ENCODE measurements at regions not wholly inside any gene's neighbourhood (a gene's known extent, or its start where the extent isn't known, plus 50 kb on each side); places are given as distances from the start of the nearest gene placed in this dataset.

GRCh38 chr18:57991552-57991951 lies 52.5 kb upstream of the NEDD4L start:
- no peak for DNase-seq (ENCODE audit: low read depth in 2 of 3, low spot score in 1 of 3)

GRCh38 chr18:57989536-57989935 lies 54.5 kb upstream of the NEDD4L start:
- DNase-seq (ENCODE audit: low read depth in 2 of 3, low spot score in 1 of 3), result no peak

GRCh38 chr18:57984490-57985115 lies 59.4 kb upstream of the NEDD4L start:
- DNase-seq (ENCODE audit: low read depth in 2 of 3, low spot score in 1 of 3), result no peak

GRCh38 chr18:57983965-57984364 lies 60.1 kb upstream of the NEDD4L start:
- no peak for DNase-seq (ENCODE audit: low read depth in 2 of 3, low spot score in 1 of 3)

- DNase-seq (ENCODE audit: low read depth in 2 of 3, low spot score in 1 of 3), result no peak
Observed at GRCh38 chr18:57983472-57983871, 60.6 kb upstream of the NEDD4L start.

GRCh38 chr18:57982372-57983021 lies 61.5 kb upstream of the NEDD4L start:
- no peak for DNase-seq (ENCODE audit: low read depth in 2 of 3, low spot score in 1 of 3)

- no peak for DNase-seq (ENCODE audit: low read depth in 2 of 3, low spot score in 1 of 3)
Observed at GRCh38 chr18:57981308-57982028, 62.6 kb upstream of the NEDD4L start.

GRCh38 chr18:57980573-57981307 lies 63.3 kb upstream of the NEDD4L start:
- DNase-seq (ENCODE audit: low read depth in 2 of 3, low spot score in 1 of 3), result no peak

- no peak for DNase-seq (ENCODE audit: low read depth in 2 of 3, low spot score in 1 of 3)
Observed at GRCh38 chr18:57976230-57976773, 67.7 kb upstream of the NEDD4L start.

- no peak for DNase-seq (ENCODE audit: low read depth in 2 of 3, low spot score in 1 of 3)
Observed at GRCh38 chr18:57975805-57976204, 68.2 kb upstream of the NEDD4L start.

- DNase-seq (ENCODE audit: low read depth in 2 of 3, low spot score in 1 of 3), result no peak
Observed at GRCh38 chr18:57974585-57975265, 69.3 kb upstream of the NEDD4L start.

GRCh38 chr18:57973889-57974288 lies 70.1 kb upstream of the NEDD4L start:
- no peak for DNase-seq (ENCODE audit: low read depth in 2 of 3, low spot score in 1 of 3)

- DNase-seq (ENCODE audit: low read depth in 2 of 3, low spot score in 1 of 3), result no peak
Observed at GRCh38 chr18:57970356-57971095, 73.5 kb upstream of the NEDD4L start.

- no peak for DNase-seq (ENCODE audit: low read depth in 2 of 3, low spot score in 1 of 3)
Observed at GRCh38 chr18:57969824-57970223, 74.2 kb upstream of the NEDD4L start.

GRCh38 chr18:57965246-57965645 lies 78.8 kb upstream of the NEDD4L start:
- no peak for DNase-seq (ENCODE audit: low read depth in 2 of 3, low spot score in 1 of 3)

- DNase-seq (ENCODE audit: low read depth in 2 of 3, low spot score in 1 of 3), result no peak
Observed at GRCh38 chr18:57961876-57962505, 82.0 kb upstream of the NEDD4L start.

- DNase-seq (ENCODE audit: low read depth in 2 of 3, low spot score in 1 of 3), result no peak
Observed at GRCh38 chr18:57961411-57961810, 82.6 kb upstream of the NEDD4L start.

GRCh38 chr18:57959278-57959677 lies 84.7 kb upstream of the NEDD4L start:
- DNase-seq (ENCODE audit: low read depth in 2 of 3, low spot score in 1 of 3), result no peak

- DNase-seq (ENCODE audit: low read depth in 2 of 3, low spot score in 1 of 3), result no peak
Observed at GRCh38 chr18:57957210-57957609, 86.8 kb upstream of the NEDD4L start.

- no peak for DNase-seq (ENCODE audit: low read depth in 2 of 3, low spot score in 1 of 3)
Observed at GRCh38 chr18:57956491-57956890, 87.5 kb upstream of the NEDD4L start.

All from stimulated activated CD4-positive, alpha-beta T cell treated with anti-CD3 and anti-CD28 coated beads, Interleukin-12 subunit alpha, Interleukin-12 subunit beta, amount 100 ng/mL, for 48 hours (primary cell).